ENCODE measurements at regions not wholly inside any gene's neighbourhood (a gene's known extent, or its start where the extent isn't known, plus 50 kb on each side); places are given as distances from the start of the nearest gene placed in this dataset.

- peak; percentile 48 for DNase-seq (ENCODE audit: low read depth, low spot score)
Measured at GRCh38 chrX:68588602-68589371, 58.7 kb upstream of the STARD8 start.

- DNase-seq (ENCODE audit: low read depth, low spot score) = peak; percentile 11
Measured at GRCh38 chrX:68589372-68589753, 58.1 kb upstream of the STARD8 start.

- no peak for DNase-seq (ENCODE audit: low read depth, low spot score)
Measured at GRCh38 chrX:68594769-68595168, 52.7 kb upstream of the STARD8 start.

GRCh38 chrX:68596871-68597270, 50.6 kb upstream of the STARD8 start:
- no peak for DNase-seq (ENCODE audit: low read depth, low spot score)
